HFF-Myc (cell line): ENCODE measurements at regions not wholly inside any gene's neighbourhood (a gene's known extent, or its start where the extent isn't known, plus 50 kb on each side); places are given as distances from the start of the nearest gene placed in this dataset.

Experiments
- DNase-seq: peaks from one replicate; pipeline ENCODE4 v3.0.0-alpha.2; 2011; ENCODE audit warnings: low read depth; ENCODE audit errors: extremely low read depth
- H3K4me3 ChIP-seq: replicated peaks from 2 replicates; pipeline ENCODE4 v1.5.1; 2011; ENCODE audit warnings: low read depth, mild to moderate bottlenecking, control low read depth, low read length
- CTCF ChIP-seq: IDR thresholded peaks from 2 replicates; pipeline ENCODE4 v1.5.1; 2012; ENCODE audit warnings: mild to moderate bottlenecking, low read depth, low read length, control low read depth; ENCODE audit errors: missing control alignments

- no peak for DNase-seq
- no peak overlapping the region for H3K4me3 ChIP-seq
- TF ChIP-seq CTCF, result peak; percentile 29
These were observed 180.7 kb downstream of the CEP135 start for GRCh38 chr4:56129431-56129861.

GRCh38 chr4:56128213-56128612 is 179.5 kb downstream of the CEP135 start:
- no peak for DNase-seq
- H3K4me3 ChIP-seq, result no peak overlapping the region
- no peak for TF ChIP-seq CTCF

- DNase-seq, result no peak
- H3K4me3 ChIP-seq, result no peak overlapping the region
- no peak for TF ChIP-seq CTCF
These were observed 179.0 kb downstream of the CEP135 start for GRCh38 chr4:56127716-56128115.

- no peak overlapping the region for H3K4me3 ChIP-seq
- TF ChIP-seq CTCF, result no peak
- DNase-seq, result no peak
These were observed 174.8 kb downstream of the CEP135 start for GRCh38 chr4:56123547-56123946.

GRCh38 chr4:56123051-56123450 is 174.3 kb downstream of the CEP135 start:
- DNase-seq, result no peak
- H3K4me3 ChIP-seq, result no peak overlapping the region
- TF ChIP-seq CTCF, result no peak

GRCh38 chr4:56118845-56119244 is 170.1 kb downstream of the CEP135 start:
- H3K4me3 ChIP-seq, result no peak overlapping the region
- TF ChIP-seq CTCF, result no peak
- DNase-seq, result no peak

- no peak overlapping the region for H3K4me3 ChIP-seq
- no peak for DNase-seq
- no peak for TF ChIP-seq CTCF
These were observed 169.3 kb downstream of the CEP135 start for GRCh38 chr4:56118055-56118454.
